HEK293T (cell line): ENCODE measurements at regions not wholly inside any gene's neighbourhood (a gene's known extent, or its start where the extent isn't known, plus 50 kb on each side); places are given as distances from the start of the nearest gene placed in this dataset.

ENCODE experiments used
- CTCF ChIA-PET: fragments of 350-600 bp; formaldehyde crosslinking; extraction: SDS; loops from one replicate; lab custom pipeline; 2021; ENCODE audit warnings: antibody characterized with exemption, inconsistent platforms; lab: Yijun Ruan, JAX
- POLR2A ChIA-PET: fragments of 350-600 bp; formaldehyde crosslinking; extraction: SDS; loops from one replicate; lab custom pipeline; 2020; ENCODE audit warnings: antibody characterized with exemption, inconsistent platforms; lab: Yijun Ruan, JAX
- DNase-seq: peaks from one replicate; pipeline ENCODE4 v3.0.0; 2012; ENCODE audit warnings: mixed read lengths; ENCODE audit errors: extremely low spot score
- ARNT ChIP-seq: fragments of 450-650 bp; IDR thresholded peaks from 2 replicates; pipeline ENCODE4 v1.6.1; 2017; ENCODE audit warnings: mild to moderate bottlenecking
- BHLHE40 ChIP-seq: fragments of 450-650 bp; IDR thresholded peaks from 2 replicates; pipeline ENCODE4 v1.6.1; 2016; ENCODE audit warnings: mild to moderate bottlenecking, moderate library complexity, borderline replicate concordance
- CTBP1 ChIP-seq: fragments of 450-650 bp; IDR thresholded peaks from 2 replicates; pipeline ENCODE4 v1.6.1; 2016; ENCODE audit warnings: borderline replicate concordance
- ELF4 ChIP-seq: fragments of 450-650 bp; IDR thresholded peaks from 2 replicates; pipeline ENCODE4 v1.6.1; 2017; ENCODE audit warnings: antibody characterized with exemption
- FOXA1 ChIP-seq: fragments of 450-650 bp; IDR thresholded peaks from 2 replicates; pipeline ENCODE4 v1.6.1; 2016; ENCODE audit warnings: mild to moderate bottlenecking
- FOXK2 ChIP-seq: fragments of 450-650 bp; IDR thresholded peaks from 2 replicates; pipeline ENCODE4 v1.6.1; 2016; ENCODE audit warnings: mild to moderate bottlenecking
- FOXM1 ChIP-seq: fragments of 450-650 bp; IDR thresholded peaks from 2 replicates; pipeline ENCODE4 v1.6.1; 2017; ENCODE audit warnings: mild to moderate bottlenecking, borderline replicate concordance
- HDGF ChIP-seq: fragments of 450-650 bp; IDR thresholded peaks from 2 replicates; pipeline ENCODE4 v1.6.1; 2017; ENCODE audit warnings: antibody characterized with exemption, borderline replicate concordance
- L3MBTL2 ChIP-seq: fragments of 450-650 bp; conservative IDR thresholded peaks from 2 replicates; pipeline ENCODE4 v1.6.1; 2016; ENCODE audit warnings: mild to moderate bottlenecking
- LEF1 ChIP-seq: fragments of 450-650 bp; IDR thresholded peaks from 2 replicates; pipeline ENCODE4 v1.6.1; 2017; ENCODE audit warnings: mild to moderate bottlenecking, borderline replicate concordance
- NFRKB ChIP-seq: fragments of 450-650 bp; IDR thresholded peaks from 2 replicates; pipeline ENCODE4 v1.6.1; 2016; ENCODE audit warnings: mild to moderate bottlenecking, moderate library complexity
- PKNOX1 ChIP-seq: fragments of 450-650 bp; IDR thresholded peaks from 2 replicates; pipeline ENCODE4 v1.6.1; 2016
- SP1 ChIP-seq: fragments of 450-650 bp; IDR thresholded peaks from 2 replicates; pipeline ENCODE4 v1.6.1; 2017
- SUZ12 ChIP-seq: fragments of 450-650 bp; IDR thresholded peaks from 2 replicates; pipeline ENCODE4 v1.6.1; 2016; ENCODE audit warnings: mild to moderate bottlenecking
- TARDBP ChIP-seq: fragments of 450-650 bp; IDR thresholded peaks from 2 replicates; pipeline ENCODE4 v1.6.1; 2016
- ZNF384 ChIP-seq: fragments of 450-650 bp; IDR thresholded peaks from 2 replicates; pipeline ENCODE4 v1.6.1; 2016

GRCh38 chr13:53124623-53125022 is 96.0 kb downstream of the OLFM4 start:
- CTCF ChIA-PET, result no interaction called here
- no peak for DNase-seq
- TF ChIP-seq CTBP1 (no peak), L3MBTL2 (no peak), TARDBP (no peak), LEF1 (no peak), ELF4 (no peak), FOXA1 (no peak), PKNOX1 (no peak), ZNF384 (no peak), ARNT (no peak), BHLHE40 (no peak), HDGF (no peak), NFRKB (no peak), SUZ12 (no peak), FOXM1 (no peak), FOXK2 (no peak), SP1 (no peak)

DNA sequence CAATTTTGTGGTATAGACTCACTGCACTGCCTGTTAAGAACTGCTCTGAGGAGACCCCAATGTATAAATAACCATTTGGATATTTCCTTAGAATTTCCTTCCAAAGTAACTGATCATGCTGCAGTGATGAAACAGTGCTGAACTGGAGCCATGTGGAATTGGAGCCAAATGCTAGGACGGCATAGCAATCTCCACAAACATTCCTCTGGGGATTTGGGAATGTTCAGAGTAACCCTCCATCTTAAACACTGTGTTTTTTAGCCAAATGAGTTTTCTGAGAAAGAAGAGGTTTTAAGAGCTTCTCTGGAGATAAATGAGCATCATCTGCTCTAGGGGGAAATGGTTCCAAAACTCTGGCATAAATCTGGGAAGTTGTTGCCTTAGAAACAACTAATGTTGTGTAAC is 98.2 kb downstream of the OLFM4 start:
- TF ChIP-seq LEF1 (no peak), SP1 (no peak), ELF4 (no peak), FOXA1 (no peak), TARDBP (no peak), NFRKB (no peak), HDGF (no peak)
- DNase-seq, result no peak
- CTCF ChIA-PET, result no interaction called here

More at GRCh38 chr13:53124623-53125022, 96.0 kb downstream of the OLFM4 start:
- POLR2A ChIA-PET, result no interaction called here

GRCh38 chr13:53127373-53127772 is 98.8 kb downstream of the OLFM4 start:
- ChIA-PET CTCF (interaction anchor here (0.5 kb wide), 1 partner anchor 510 kb away, joined by 3 read pairs; no protein-coding TSS in a partner anchor), POLR2A (no interaction called here)
- TF ChIP-seq L3MBTL2 (no peak), ZNF384 (no peak), ELF4 (no peak), FOXK2 (no peak), SUZ12 (no peak), SP1 (no peak), PKNOX1 (no peak), CTBP1 (no peak), HDGF (no peak), BHLHE40 (no peak), ARNT (no peak), TARDBP (no peak), FOXA1 (no peak)
- no peak for DNase-seq

More for the DNA sequence above, 98.2 kb downstream of the OLFM4 start:
- POLR2A ChIA-PET, result no interaction called here

DNA sequence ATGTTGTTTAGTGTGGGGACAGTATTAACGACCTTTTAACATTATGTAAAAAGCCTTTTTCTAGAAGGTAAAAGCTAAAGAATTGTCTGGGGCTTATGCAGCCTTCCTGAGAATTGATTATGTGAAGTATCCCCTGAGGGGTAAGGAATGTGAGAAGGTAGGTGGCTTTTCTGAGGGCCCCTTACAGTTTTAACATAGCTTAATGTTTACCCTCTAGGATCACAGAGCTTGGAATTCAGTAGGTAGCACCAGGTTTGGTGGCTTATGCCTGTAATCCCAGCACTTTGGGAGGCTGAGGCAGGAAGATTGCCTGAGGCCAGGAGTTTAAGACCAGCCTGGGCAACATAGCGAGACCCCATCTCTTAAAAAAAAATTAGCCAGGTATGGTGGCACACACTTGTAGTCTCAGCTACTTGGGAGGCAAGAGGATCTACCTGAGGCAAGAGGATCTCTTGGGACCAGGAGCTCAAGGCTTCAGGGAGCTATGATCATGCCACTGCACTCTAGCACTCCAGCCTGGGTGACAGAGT is 101.3 kb downstream of the OLFM4 start:
- no peak for DNase-seq
- TF ChIP-seq LEF1, result no peak
- no peak for TF ChIP-seq ZNF384
- TF ChIP-seq FOXK2, result no peak
- TF ChIP-seq NFRKB, result no peak
- no peak for TF ChIP-seq SP1
- TF ChIP-seq BHLHE40, result no peak
- TF ChIP-seq ARNT, result no peak
- no peak for TF ChIP-seq FOXM1
- TF ChIP-seq TARDBP, result no peak
- no peak for TF ChIP-seq ELF4
- ChIA-PET CTCF (no interaction called here), POLR2A (no interaction called here)

DNA sequence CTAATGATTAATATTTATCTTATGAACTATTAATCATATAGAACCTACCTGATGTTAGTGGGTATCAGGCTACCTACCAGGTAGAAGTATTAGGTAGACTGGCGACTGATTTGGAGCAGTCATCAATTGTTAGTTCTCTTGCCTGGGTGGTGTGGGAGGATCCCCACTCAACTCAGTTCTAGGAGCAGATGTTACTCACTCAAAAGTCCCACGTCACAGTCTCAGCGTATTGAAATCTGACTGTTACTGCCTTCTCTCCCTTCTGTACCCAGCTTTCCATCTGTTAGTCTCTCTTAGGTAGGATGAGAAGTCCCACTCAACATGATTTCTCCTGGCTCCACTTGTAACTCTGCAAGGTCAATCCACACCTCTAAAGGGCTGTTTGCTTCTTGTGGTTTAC is 102.7 kb downstream of the OLFM4 start:
- no peak for DNase-seq
- no peak for TF ChIP-seq ARNT
- no peak for TF ChIP-seq SUZ12
- TF ChIP-seq FOXA1, result no peak
- no peak for TF ChIP-seq HDGF
- no peak for TF ChIP-seq TARDBP
- no peak for TF ChIP-seq PKNOX1
- TF ChIP-seq ZNF384, result no peak
- no peak for TF ChIP-seq ELF4
- no peak for TF ChIP-seq BHLHE40
- no peak for TF ChIP-seq SP1
- TF ChIP-seq FOXM1, result no peak
- TF ChIP-seq FOXK2, result no peak
- no peak for TF ChIP-seq CTBP1
- TF ChIP-seq NFRKB, result no peak
- no peak for TF ChIP-seq LEF1
- TF ChIP-seq L3MBTL2, result no peak
- CTCF ChIA-PET, result no interaction called here
- POLR2A ChIA-PET, result no interaction called here

GRCh38 chr13:53135301-53135700 is 106.7 kb downstream of the OLFM4 start:
- no peak for TF ChIP-seq CTBP1
- no peak for TF ChIP-seq FOXA1
- no peak for TF ChIP-seq ARNT
- no peak for TF ChIP-seq HDGF
- no peak for TF ChIP-seq NFRKB
- no peak for TF ChIP-seq ZNF384
- TF ChIP-seq TARDBP, result no peak
- TF ChIP-seq L3MBTL2, result no peak
- no peak for TF ChIP-seq FOXK2
- TF ChIP-seq SP1, result no peak
- ChIA-PET CTCF (interaction anchor here (1.2 kb wide), 1 partner anchor 17 kb away, joined by 5 read pairs; no protein-coding TSS in a partner anchor), POLR2A (no interaction called here)
- no peak for DNase-seq
